H9 (cell line): ENCODE measurements at regions not wholly inside any gene's neighbourhood (a gene's known extent, or its start where the extent isn't known, plus 50 kb on each side); places are given as distances from the start of the nearest gene placed in this dataset.

Source experiments
- DNase-seq: peaks from one replicate; pipeline ENCODE4 v3.0.0-alpha.2; 2017
- H2AFZ ChIP-seq: one replicate; pipeline ENCODE4 v1.6.1; 2013; ENCODE audit warnings: mild to moderate bottlenecking, low read length, control low read depth, moderate library complexity
- H2AK5ac ChIP-seq: 2 replicates; pipeline ENCODE4 v1.6.1; 2013; ENCODE audit warnings: low read length, control low read depth, mixed read lengths; ENCODE audit not compliant: insufficient read length
- H2BK120ac ChIP-seq: one replicate; pipeline ENCODE4 v1.6.1; 2013; ENCODE audit warnings: low read depth, mild to moderate bottlenecking, low read length, control low read depth, inconsistent platforms; ENCODE audit not compliant: poor library complexity, severe bottlenecking
- H2BK12ac ChIP-seq: 2 replicates; pipeline ENCODE4 v1.6.1; 2013; ENCODE audit warnings: low read length, control low read depth, mixed read lengths, low read depth; ENCODE audit not compliant: insufficient read length
- H2BK15ac ChIP-seq: 2 replicates; pipeline ENCODE4 v1.6.1; 2013; ENCODE audit warnings: low read depth, low read length, control low read depth
- H2BK20ac ChIP-seq: one replicate; pipeline ENCODE4 v1.6.1; 2013; ENCODE audit warnings: low read depth, mild to moderate bottlenecking, low read length, control low read depth, inconsistent platforms; ENCODE audit not compliant: poor library complexity, severe bottlenecking
- H2BK5ac ChIP-seq: 2 replicates; pipeline ENCODE4 v1.6.1; 2013; ENCODE audit warnings: low read length, control low read depth, mixed read lengths; ENCODE audit not compliant: insufficient read length
- H3K14ac ChIP-seq: 2 replicates; pipeline ENCODE4 v1.6.1; 2013; ENCODE audit warnings: low read length, control low read depth; ENCODE audit not compliant: insufficient read depth
- H3K18ac ChIP-seq: 2 replicates; pipeline ENCODE4 v1.6.1; 2013; ENCODE audit warnings: low read depth, mild to moderate bottlenecking, mixed read lengths, low read length, control low read depth; ENCODE audit not compliant: insufficient read length
- H3K23ac ChIP-seq: 2 replicates; pipeline ENCODE4 v1.6.1; 2013; ENCODE audit warnings: low read length, control low read depth, mixed read lengths, low read depth; ENCODE audit not compliant: insufficient read length
- H3K23me2 ChIP-seq: 2 replicates; pipeline ENCODE4 v1.6.1; 2013; ENCODE audit warnings: low read depth, mild to moderate bottlenecking, mixed read lengths, low read length, control low read depth; ENCODE audit not compliant: insufficient read length, poor library complexity, severe bottlenecking
- H3K27ac ChIP-seq: 2 replicates; pipeline ENCODE4 v1.5.1; 2013; ENCODE audit warnings: low read length, control low read depth, mixed read lengths, low read depth; ENCODE audit not compliant: insufficient read length
- H3K27me3 ChIP-seq: 2 replicates; pipeline ENCODE4 v1.6.1; 2013; ENCODE audit warnings: low read length, control low read depth, inconsistent platforms; ENCODE audit not compliant: insufficient read depth
- H3K4ac ChIP-seq: 2 replicates; pipeline ENCODE4 v1.6.1; 2013; ENCODE audit warnings: low read depth, mild to moderate bottlenecking, control low read depth, inconsistent platforms, low read length, moderate library complexity
- H3K4me1 ChIP-seq: 2 replicates; pipeline ENCODE4 v1.6.1; 2013; ENCODE audit warnings: low read length, control low read depth, inconsistent platforms; ENCODE audit not compliant: insufficient read depth
- H3K4me2 ChIP-seq: 2 replicates; pipeline ENCODE4 v1.6.1; 2013; ENCODE audit warnings: low read length, control low read depth, mixed read lengths; ENCODE audit not compliant: insufficient read length, insufficient read depth
- H3K56ac ChIP-seq: 2 replicates; pipeline ENCODE4 v1.6.1; 2013; ENCODE audit warnings: low read depth, mild to moderate bottlenecking, mixed read lengths, low read length, control low read depth; ENCODE audit not compliant: insufficient read length
- H3K79me1 ChIP-seq: 2 replicates; pipeline ENCODE4 v1.6.1; 2013; ENCODE audit warnings: low read depth, mild to moderate bottlenecking, moderate library complexity, low read length, control low read depth, inconsistent platforms; ENCODE audit not compliant: insufficient read depth, poor library complexity, severe bottlenecking
- H3K79me2 ChIP-seq: 2 replicates; pipeline ENCODE4 v1.6.1; 2013; ENCODE audit warnings: low read length, control low read depth, inconsistent platforms; ENCODE audit not compliant: insufficient read depth
- H3K9ac ChIP-seq: 2 replicates; pipeline ENCODE4 v1.6.1; 2013; ENCODE audit warnings: low read length, control low read depth, mixed read lengths; ENCODE audit not compliant: insufficient read length; ENCODE audit errors: extremely low read depth
- H3K9me3 ChIP-seq: one replicate; pipeline ENCODE4 v1.6.1; 2013; ENCODE audit warnings: low read depth, low read length, inconsistent platforms; ENCODE audit not compliant: control insufficient read depth
- H3T11ph ChIP-seq: one replicate; pipeline ENCODE4 v1.6.1; 2013; ENCODE audit warnings: mild to moderate bottlenecking, low read length, control low read depth, inconsistent platforms
- H4K20me1 ChIP-seq: one replicate; pipeline ENCODE4 v1.6.1; 2013; ENCODE audit not compliant: control insufficient read depth, insufficient read length, insufficient read depth
- H4K5ac ChIP-seq: 2 replicates; pipeline ENCODE4 v1.6.1; 2013; ENCODE audit warnings: low read depth, mild to moderate bottlenecking, mixed read lengths, low read length, control low read depth; ENCODE audit not compliant: insufficient read length
- H4K8ac ChIP-seq: replicated peaks from 2 replicates; pipeline ENCODE4 v1.6.1; 2013; ENCODE audit warnings: low read length, control low read depth, mixed read lengths, low read depth; ENCODE audit not compliant: insufficient read length
- H4K91ac ChIP-seq: 2 replicates; pipeline ENCODE4 v1.6.1; 2013; ENCODE audit warnings: low read depth, mild to moderate bottlenecking, moderate library complexity, mixed read lengths, low read length, control low read depth; ENCODE audit not compliant: insufficient read length
- H3K27ac Mint-ChIP-seq, 3 experiments: 2 replicates in 2 of 3; 3 replicates in 1 of 3; pipeline ENCODE4 v1.8.0; 2020 to 2021; ENCODE audit warnings: mixed read lengths in 3 of 3, mild to moderate bottlenecking in 1 of 3, moderate library complexity in 1 of 3
- H3K27me3 Mint-ChIP-seq: 2 replicates; pipeline ENCODE4 v1.8.0; 2021; ENCODE audit warnings: low read depth, mild to moderate bottlenecking, moderate library complexity, mixed read lengths
- H3K36me3 Mint-ChIP-seq, 3 experiments: 2 replicates in 2 of 3; 3 replicates in 1 of 3; pipeline ENCODE4 v1.8.0; 2020 to 2021; ENCODE audit warnings: low read depth in 3 of 3, mixed read lengths in 3 of 3; ENCODE audit not compliant: insufficient read depth in 1 of 3
- H3K4me1 Mint-ChIP-seq, 2 experiments: 2 replicates each; pipeline ENCODE4 v1.8.0; 2020; ENCODE audit warnings: mixed read lengths in 2 of 2
- H3K4me3 Mint-ChIP-seq, 2 experiments: 2 replicates in 1 of 2; 3 replicates in 1 of 2; pipeline ENCODE4 v1.8.0; 2020 to 2021; ENCODE audit warnings: mild to moderate bottlenecking in 2 of 2, mixed read lengths in 2 of 2, moderate library complexity in 1 of 2
- H3K9me3 Mint-ChIP-seq, 2 experiments: 2 replicates in 1 of 2; 3 replicates in 1 of 2; pipeline ENCODE4 v1.8.0; 2020; ENCODE audit warnings: mild to moderate bottlenecking in 2 of 2, mixed read lengths in 2 of 2, moderate library complexity in 1 of 2
- WGBS: extraction: QIAGEN DNeasy Blood & Tissue Kit; methylation state at CpG from one replicate; pipeline ENCODE4 v1.1.7; 2013; ENCODE audit warnings: missing lambda C conversion rate, low lambda C conversion rate, mixed read lengths; ENCODE audit not compliant: insufficient read length; ENCODE audit errors: extremely low coverage; 5-methylcytosine and 5-hydroxymethylcytosine counted together
- TF ChIP-seq, protein P1 (sequence below): fragments of 200-600 bp; sonication (generic); conservative IDR thresholded peaks from 3 replicates; pipeline ENCODE4 v1.8.0; 2021; ENCODE audit warnings: antibody characterized with exemption, mild to moderate bottlenecking

GRCh38 chr21:20641241-20641640, 357.0 kb upstream of the NCAM2 start:
- no peak overlapping the region for H2BK120ac ChIP-seq
- H2BK20ac ChIP-seq = no peak overlapping the region
- H3K23me2 ChIP-seq = no peaks in the 10 kb centered on the region
- H4K8ac ChIP-seq = no peak overlapping the region
- DNase-seq = no peak
- no peak overlapping the region for H2AFZ ChIP-seq
- Mint-ChIP-seq H3K4me1 (peaks cover 8 to 16% of the 10 kb centered on the region in 2 experiments), H3K9me3 (peaks cover 4 to 8% of the 10 kb centered on the region in 2 experiments; a peak in 2 of 5 replicates), H3K27ac (peak overlapping the region in 1 of 3 experiments; percentile 86; a peak in 1 of 7 replicates), H3K4me3 (no peak overlapping the region), H3K27me3 (no peaks in the 10 kb centered on the region), H3K36me3 (peaks cover 1 to 7% (median 4%) of the 10 kb centered on the region in 3 experiments; a peak in 3 of 7 replicates)
- H2AK5ac ChIP-seq = no peak overlapping the region
- no peak overlapping the region for H3K18ac ChIP-seq
- no peak overlapping the region for H3K9ac ChIP-seq
- no peak overlapping the region for H3K4ac ChIP-seq
- no peaks in the 10 kb centered on the region for H3K79me1 ChIP-seq
- H3K23ac ChIP-seq = no peak overlapping the region
- no peak overlapping the region for H3T11ph ChIP-seq
- no peak overlapping the region for H4K5ac ChIP-seq
- H4K91ac ChIP-seq = no peak overlapping the region
- TF ChIP-seq, protein P1, sequence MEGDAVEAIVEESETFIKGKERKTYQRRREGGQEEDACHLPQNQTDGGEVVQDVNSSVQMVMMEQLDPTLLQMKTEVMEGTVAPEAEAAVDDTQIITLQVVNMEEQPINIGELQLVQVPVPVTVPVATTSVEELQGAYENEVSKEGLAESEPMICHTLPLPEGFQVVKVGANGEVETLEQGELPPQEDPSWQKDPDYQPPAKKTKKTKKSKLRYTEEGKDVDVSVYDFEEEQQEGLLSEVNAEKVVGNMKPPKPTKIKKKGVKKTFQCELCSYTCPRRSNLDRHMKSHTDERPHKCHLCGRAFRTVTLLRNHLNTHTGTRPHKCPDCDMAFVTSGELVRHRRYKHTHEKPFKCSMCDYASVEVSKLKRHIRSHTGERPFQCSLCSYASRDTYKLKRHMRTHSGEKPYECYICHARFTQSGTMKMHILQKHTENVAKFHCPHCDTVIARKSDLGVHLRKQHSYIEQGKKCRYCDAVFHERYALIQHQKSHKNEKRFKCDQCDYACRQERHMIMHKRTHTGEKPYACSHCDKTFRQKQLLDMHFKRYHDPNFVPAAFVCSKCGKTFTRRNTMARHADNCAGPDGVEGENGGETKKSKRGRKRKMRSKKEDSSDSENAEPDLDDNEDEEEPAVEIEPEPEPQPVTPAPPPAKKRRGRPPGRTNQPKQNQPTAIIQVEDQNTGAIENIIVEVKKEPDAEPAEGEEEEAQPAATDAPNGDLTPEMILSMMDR = no peak
- peaks cover 3% of the 10 kb centered on the region; the same call in 1 of the 2 replicates for H3K4me1 ChIP-seq
- no peaks in the 10 kb centered on the region for H4K20me1 ChIP-seq
- H3K14ac ChIP-seq = no peak overlapping the region
- H2BK5ac ChIP-seq = no peak overlapping the region
- WGBS = no CpG with 5 or more reads among the region's 2 CpGs
- H3K27me3 ChIP-seq = no peaks in the 10 kb centered on the region
- H3K9me3 ChIP-seq = peaks cover 11% of the 10 kb centered on the region
- H2BK15ac ChIP-seq = no peak overlapping the region
- H3K56ac ChIP-seq = no peak overlapping the region
- H3K79me2 ChIP-seq = no peaks in the 10 kb centered on the region
- no peak overlapping the region for H2BK12ac ChIP-seq
- no peak overlapping the region for H3K27ac ChIP-seq
- no peak overlapping the region for H3K4me2 ChIP-seq
